HL-60 (cell line): ENCODE measurements at regions not wholly inside any gene's neighbourhood (a gene's known extent, or its start where the extent isn't known, plus 50 kb on each side); places are given as distances from the start of the nearest gene placed in this dataset.

Experiments
- CTCF ChIP-seq: IDR thresholded peaks from one replicate; pipeline ENCODE4 v1.5.1; 2011; ENCODE audit warnings: low read length, control low read depth, inconsistent platforms; ENCODE audit not compliant: insufficient read depth
- GABPA ChIP-seq: IDR thresholded peaks from 2 replicates; pipeline ENCODE4 v1.6.1; 2012; ENCODE audit warnings: low read depth
- POLR2AphosphoS5 ChIP-seq: IDR thresholded peaks from 2 replicates; pipeline ENCODE4 v1.6.1; 2012; ENCODE audit warnings: low read depth
- REST ChIP-seq: IDR thresholded peaks from 2 replicates; pipeline ENCODE4 v1.6.1; 2012; ENCODE audit warnings: low read depth; ENCODE audit not compliant: insufficient replicate concordance

GRCh38 chr12:92615086-92615485, 87.7 kb upstream of the PLEKHG7 start:
- TF ChIP-seq CTCF (no peak), POLR2AphosphoS5 (no peak), REST (no peak), GABPA (no peak)
